PC-3 (cell line): ENCODE measurements at regions not wholly inside any gene's neighbourhood (a gene's known extent, or its start where the extent isn't known, plus 50 kb on each side); places are given as distances from the start of the nearest gene placed in this dataset.

Experiments
- ATAC-seq: fragments of 200-7000 bp; cut with Tn5 transposase; 2 replicates; pipeline ENCODE4 v1.9.1; 2020; ENCODE audit warnings: mild to moderate bottlenecking, moderate library complexity
- BruUV-seq: library from RNA; stranded (reverse); fragments of 400-500 nt; replicated peaks from 2 replicates; lab custom pipeline; 2021; lab: Mats Ljungman, UMichigan
- CTCF ChIA-PET: fragments of 300-600 bp; sonication (Branson Sonifier 250); formaldehyde crosslinking; loops from one replicate; lab custom pipeline; 2022; ENCODE audit warnings: antibody characterized with exemption; lab: Charles Lee
- POLR2A ChIA-PET: fragments of 300-600 bp; sonication (Branson Sonifier 250); formaldehyde crosslinking; loops from one replicate; lab custom pipeline; 2022; ENCODE audit warnings: antibody characterized with exemption; ENCODE audit not compliant: unreplicated experiment; lab: Charles Lee
- DNase-seq: peaks from one replicate; pipeline ENCODE4 v3.0.0-alpha.2; 2015
- H2AFZ ChIP-seq: fragments of 300-600 bp; sonication (generic); 2 replicates; pipeline ENCODE4 v1.6.0; 2016; ENCODE audit warnings: antibody characterized with exemption, low read length
- H3F3A ChIP-seq: fragments of 300-600 bp; sonication (generic); one replicate; pipeline ENCODE4 v1.6.0; 2017; ENCODE audit warnings: antibody characterized with exemption, low read length, control low read depth, mild to moderate bottlenecking; ENCODE audit not compliant: unreplicated experiment
- H3K27ac ChIP-seq: fragments of 300-600 bp; sonication (generic); 2 replicates; pipeline ENCODE4 v1.5.1; 2016; ENCODE audit warnings: mild to moderate bottlenecking, low read length
- H3K27me3 ChIP-seq: fragments of 300-600 bp; sonication (generic); 2 replicates; pipeline ENCODE4 v1.6.1; 2016; ENCODE audit warnings: low read length, mixed read lengths
- H3K36me3 ChIP-seq: fragments of 300-600 bp; sonication (generic); 2 replicates; pipeline ENCODE4 v1.6.1; 2016; ENCODE audit warnings: low read depth, mixed run types, low read length, mixed read lengths
- H3K4me1 ChIP-seq: fragments of 300-600 bp; sonication (generic); 2 replicates; pipeline ENCODE4 v1.5.1; 2016; ENCODE audit warnings: low read length; ENCODE audit not compliant: insufficient read depth
- H3K4me2 ChIP-seq: fragments of 300-600 bp; sonication (generic); 2 replicates; pipeline ENCODE4 v1.6.0; 2016; ENCODE audit warnings: low read length
- H3K4me3 ChIP-seq: fragments of 300-600 bp; sonication (generic); 2 replicates; pipeline ENCODE4 v1.5.1; 2016; ENCODE audit warnings: mild to moderate bottlenecking, low read length, mixed read lengths
- H3K79me2 ChIP-seq: fragments of 300-600 bp; sonication (generic); 2 replicates; pipeline ENCODE4 v1.6.1; 2017; ENCODE audit warnings: low read length, mixed read lengths
- H3K9ac ChIP-seq: fragments of 300-600 bp; sonication (generic); 2 replicates; pipeline ENCODE4 v1.6.0; 2016; ENCODE audit warnings: mild to moderate bottlenecking, low read length
- H3K9me2 ChIP-seq: fragments of 300-600 bp; sonication (generic); replicated peaks from 2 replicates; pipeline ENCODE4 v1.6.1; 2016; ENCODE audit warnings: mixed run types, low read length, mixed read lengths
- H3K9me3 ChIP-seq: fragments of 300-600 bp; sonication (generic); 2 replicates; pipeline ENCODE4 v1.6.1; 2016; ENCODE audit warnings: low read length, mixed read lengths
- H4K20me1 ChIP-seq: fragments of 300-600 bp; sonication (generic); 2 replicates; pipeline ENCODE4 v1.6.1; 2016; ENCODE audit warnings: low read length, mixed read lengths
- EZH2 ChIP-seq: fragments of 300-600 bp; sonication (generic); IDR thresholded peaks from one replicate; pipeline ENCODE4 v1.6.1; 2017; ENCODE audit warnings: antibody characterized with exemption, mild to moderate bottlenecking, low read length; ENCODE audit not compliant: unreplicated experiment
- EZH2phosphoT487 ChIP-seq: fragments of 300-600 bp; sonication (generic); IDR thresholded peaks from 2 replicates; pipeline ENCODE4 v1.6.1; 2018; ENCODE audit warnings: mild to moderate bottlenecking, antibody characterized with exemption, low read length, borderline replicate concordance
- intact Hi-C: fragments of 100-400 bp; cut with micrococcal nuclease; formaldehyde crosslinking; loops from 2 replicates; pipeline ENCODE4 v1.9.0; 2023
- TF ChIP-seq, protein P1 (sequence below): fragments of 300-600 bp; sonication (generic); conservative IDR thresholded peaks from 2 replicates; pipeline ENCODE4 v1.5.1; 2017; ENCODE audit warnings: antibody characterized with exemption, low read depth, mild to moderate bottlenecking, low read length

DNA sequence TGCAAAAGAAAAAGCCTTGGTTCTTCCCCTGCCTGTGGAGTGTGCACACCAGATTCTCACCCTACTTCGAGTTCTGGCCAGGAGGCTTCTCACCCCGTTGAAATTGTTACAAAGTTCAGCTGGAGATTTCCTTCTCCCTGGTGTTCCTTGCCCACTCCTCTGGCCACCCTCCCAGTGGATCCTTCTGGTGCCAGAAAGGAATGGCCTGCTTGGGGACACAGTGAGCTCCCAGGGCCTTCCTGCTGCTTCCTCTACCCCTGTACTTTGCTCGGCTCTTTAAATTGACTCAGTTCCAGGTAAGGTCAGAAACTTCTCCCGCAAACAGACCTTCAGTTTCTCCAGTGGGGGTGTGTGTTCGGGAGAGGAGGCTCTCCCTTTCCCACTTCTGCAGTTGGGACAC is 140.1 kb upstream of the CFAP20DC start:
- Histone ChIP-seq H3K27ac (no peak overlapping the region), H2AFZ (no peak overlapping the region), H3F3A (no peaks in the 10 kb centered on the region), H3K79me2 (no peaks in the 10 kb centered on the region), H4K20me1 (no peaks in the 10 kb centered on the region), H3K4me2 (no peak overlapping the region), H3K9me2 (no peaks in the 10 kb centered on the region), H3K27me3 (no peaks in the 10 kb centered on the region), H3K9me3 (no peaks in the 10 kb centered on the region), H3K4me3 (no peak overlapping the region), H3K36me3 (no peaks in the 10 kb centered on the region), H3K4me1 (peaks cover 20% of the 10 kb centered on the region), H3K9ac (no peak overlapping the region)
- ChIA-PET POLR2A (no interaction called here), CTCF (no interaction called here)
- ATAC-seq (no peak), DNase-seq (no peak)
- BruUV-seq: no TSS peak
- TF ChIP-seq EZH2: no peak
- TF ChIP-seq EZH2phosphoT487: no peak
- TF ChIP-seq, protein P1, sequence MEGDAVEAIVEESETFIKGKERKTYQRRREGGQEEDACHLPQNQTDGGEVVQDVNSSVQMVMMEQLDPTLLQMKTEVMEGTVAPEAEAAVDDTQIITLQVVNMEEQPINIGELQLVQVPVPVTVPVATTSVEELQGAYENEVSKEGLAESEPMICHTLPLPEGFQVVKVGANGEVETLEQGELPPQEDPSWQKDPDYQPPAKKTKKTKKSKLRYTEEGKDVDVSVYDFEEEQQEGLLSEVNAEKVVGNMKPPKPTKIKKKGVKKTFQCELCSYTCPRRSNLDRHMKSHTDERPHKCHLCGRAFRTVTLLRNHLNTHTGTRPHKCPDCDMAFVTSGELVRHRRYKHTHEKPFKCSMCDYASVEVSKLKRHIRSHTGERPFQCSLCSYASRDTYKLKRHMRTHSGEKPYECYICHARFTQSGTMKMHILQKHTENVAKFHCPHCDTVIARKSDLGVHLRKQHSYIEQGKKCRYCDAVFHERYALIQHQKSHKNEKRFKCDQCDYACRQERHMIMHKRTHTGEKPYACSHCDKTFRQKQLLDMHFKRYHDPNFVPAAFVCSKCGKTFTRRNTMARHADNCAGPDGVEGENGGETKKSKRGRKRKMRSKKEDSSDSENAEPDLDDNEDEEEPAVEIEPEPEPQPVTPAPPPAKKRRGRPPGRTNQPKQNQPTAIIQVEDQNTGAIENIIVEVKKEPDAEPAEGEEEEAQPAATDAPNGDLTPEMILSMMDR: no peak
- intact Hi-C loops: loop anchor here (5.0 kb wide), 1 partner anchor 193 kb away; no protein-coding TSS in a partner anchor

DNA sequence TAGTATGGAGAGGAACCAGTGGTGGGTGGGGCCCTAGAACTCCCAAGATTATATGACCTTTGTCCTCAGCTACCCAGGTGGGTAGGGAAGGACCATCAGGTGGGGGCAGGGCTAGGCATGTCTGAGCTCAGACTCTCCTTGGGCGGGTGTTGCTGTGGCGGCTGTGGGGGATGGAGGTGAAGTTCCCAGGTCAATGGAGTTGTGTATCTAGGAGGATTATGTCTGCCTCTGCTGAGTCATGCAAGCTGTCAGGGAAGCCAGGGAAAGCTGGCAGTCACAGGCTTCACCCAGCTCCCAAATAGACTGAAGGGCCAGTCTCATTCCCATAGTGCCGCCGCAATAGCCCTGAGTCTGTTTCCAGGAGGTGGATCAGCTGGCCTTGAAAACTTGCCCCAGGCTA is 139.7 kb upstream of the CFAP20DC start:
- Histone ChIP-seq H3K9me3 (no peaks in the 10 kb centered on the region), H3K27me3 (no peaks in the 10 kb centered on the region), H3K79me2 (no peaks in the 10 kb centered on the region), H3K4me1 (peaks cover 20% of the 10 kb centered on the region), H3K9me2 (no peaks in the 10 kb centered on the region), H3K9ac (no peak overlapping the region), H3K4me3 (no peak overlapping the region), H3K27ac (no peak overlapping the region), H3K36me3 (no peaks in the 10 kb centered on the region), H3K4me2 (no peak overlapping the region), H2AFZ (no peak overlapping the region), H4K20me1 (no peaks in the 10 kb centered on the region), H3F3A (no peaks in the 10 kb centered on the region)
- TF ChIP-seq, protein P1: no peak
- TF ChIP-seq EZH2phosphoT487 (no peak), EZH2 (no peak)
- intact Hi-C loops: loop anchor here (5.0 kb wide), 1 partner anchor 192 kb away; no protein-coding TSS in a partner anchor
- POLR2A ChIA-PET: no interaction called here
- DNase-seq: peak; percentile 23
- ATAC-seq: peak; percentile 52
- CTCF ChIA-PET: no interaction called here
- no TSS peak for BruUV-seq

DNA sequence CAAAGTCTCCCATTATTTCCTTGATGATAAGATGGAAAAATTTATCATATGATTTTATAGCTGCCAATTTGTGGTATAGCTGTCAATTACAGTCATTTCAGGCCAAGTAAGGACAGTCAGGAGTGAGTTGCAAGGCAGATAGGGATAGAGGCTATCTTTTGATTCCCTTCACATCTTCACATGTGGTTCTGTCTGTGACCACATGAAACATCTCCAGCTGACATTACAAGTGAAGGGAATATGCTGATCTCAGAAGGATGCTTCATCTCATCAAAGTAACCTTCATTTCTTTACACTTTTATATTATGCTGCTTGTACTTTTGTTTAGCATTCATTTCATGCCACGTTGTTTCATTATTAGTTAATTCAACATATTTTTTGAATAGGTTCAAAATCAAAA is 136.9 kb upstream of the CFAP20DC start:
- no peaks in the 10 kb centered on the region for H3F3A ChIP-seq
- H3K4me3 ChIP-seq: no peak overlapping the region
- no peak overlapping the region for H2AFZ ChIP-seq
- DNase-seq (no peak), ATAC-seq (no peak)
- TF ChIP-seq, protein P1: no peak
- no peak for TF ChIP-seq EZH2phosphoT487
- no peak for TF ChIP-seq EZH2
- H3K9ac ChIP-seq: no peak overlapping the region
- no peak overlapping the region for H3K4me2 ChIP-seq
- no peaks in the 10 kb centered on the region for H3K79me2 ChIP-seq
- intact Hi-C loops: loop anchor here (5.0 kb wide), 1 partner anchor 189 kb away; no protein-coding TSS in a partner anchor
- ChIA-PET CTCF (no interaction called here), POLR2A (no interaction called here)
- H3K36me3 ChIP-seq: no peaks in the 10 kb centered on the region
- H3K9me2 ChIP-seq: no peaks in the 10 kb centered on the region
- peaks cover 9% of the 10 kb centered on the region for H3K4me1 ChIP-seq
- BruUV-seq: no TSS peak
- H4K20me1 ChIP-seq: no peaks in the 10 kb centered on the region
- H3K27ac ChIP-seq: no peak overlapping the region
- no peaks in the 10 kb centered on the region for H3K27me3 ChIP-seq
- H3K9me3 ChIP-seq: no peaks in the 10 kb centered on the region
